PC-9 (cell line): ENCODE measurements at regions not wholly inside any gene's neighbourhood (a gene's known extent, or its start where the extent isn't known, plus 50 kb on each side); places are given as distances from the start of the nearest gene placed in this dataset.

Experiments used
- BruUV-seq: library from RNA; stranded (reverse); fragments of 400-500 nt; replicated peaks from 2 replicates; lab custom pipeline; 2021; lab: Mats Ljungman, UMichigan
- CTCF ChIA-PET: fragments of 300-600 bp; sonication (Branson Sonifier 250); formaldehyde crosslinking; loops from one replicate; lab custom pipeline; 2022; ENCODE audit warnings: antibody characterized with exemption; lab: Charles Lee
- POLR2A ChIA-PET: fragments of 300-600 bp; sonication (Branson Sonifier 250); formaldehyde crosslinking; loops from one replicate; lab custom pipeline; 2022; ENCODE audit warnings: antibody characterized with exemption; ENCODE audit not compliant: unreplicated experiment; lab: Charles Lee
- DNase-seq, 2 experiments: peaks; one replicate each; pipeline versions ENCODE4 v3.0.0 to v3.0.0-alpha.2; 2015 to 2022; ENCODE audit warnings: mixed read lengths in 1 of 2
- H2AFZ ChIP-seq: fragments of 200-600 bp; sonication (generic); 2 replicates; pipeline ENCODE4 v1.8.1; 2017; ENCODE audit warnings: antibody characterized with exemption
- H3F3A ChIP-seq: fragments of 200-600 bp; sonication (generic); 2 replicates; pipeline ENCODE4 v1.8.1; 2017; ENCODE audit warnings: antibody characterized with exemption, mild to moderate bottlenecking, low read depth; ENCODE audit not compliant: insufficient read depth
- H3K27ac ChIP-seq: fragments of 200-600 bp; sonication (generic); 2 replicates; pipeline ENCODE4 v1.6.1; 2016; ENCODE audit warnings: mixed run types
- H3K27me3 ChIP-seq: fragments of 200-600 bp; sonication (generic); 2 replicates; pipeline ENCODE4 v1.6.1; 2016; ENCODE audit warnings: low read depth, mixed run types; ENCODE audit not compliant: insufficient read depth
- H3K36me3 ChIP-seq: fragments of 200-600 bp; sonication (generic); 2 replicates; pipeline ENCODE4 v1.6.1; 2016; ENCODE audit warnings: low read depth, mixed run types
- H3K4me1 ChIP-seq: fragments of 200-600 bp; sonication (generic); replicated peaks from 2 replicates; pipeline ENCODE4 v1.6.1; 2016; ENCODE audit warnings: mixed run types; ENCODE audit not compliant: insufficient read depth
- H3K4me2 ChIP-seq: fragments of 200-600 bp; sonication (generic); 2 replicates; pipeline ENCODE4 v1.6.1; 2017; ENCODE audit warnings: mixed run types
- H3K4me3 ChIP-seq: fragments of 200-600 bp; sonication (generic); 2 replicates; pipeline ENCODE4 v1.6.1; 2016; ENCODE audit warnings: mixed run types
- H3K79me2 ChIP-seq: fragments of 200-600 bp; sonication (generic); 2 replicates; pipeline ENCODE4 v1.6.1; 2017; ENCODE audit warnings: low read depth, mixed run types
- H3K9me2 ChIP-seq: fragments of 200-600 bp; sonication (generic); 2 replicates; pipeline ENCODE4 v1.8.1; 2017; ENCODE audit warnings: mild to moderate bottlenecking; ENCODE audit not compliant: insufficient read depth
- H3K9me3 ChIP-seq: fragments of 200-600 bp; sonication (generic); 2 replicates; pipeline ENCODE4 v1.8.1; 2016; ENCODE audit warnings: low read depth; ENCODE audit not compliant: insufficient read depth
- H4K20me1 ChIP-seq: fragments of 200-600 bp; sonication (generic); 2 replicates; pipeline ENCODE4 v1.8.1; 2017; ENCODE audit not compliant: insufficient read depth
- CTCF ChIP-seq: fragments of 200-600 bp; sonication (generic); conservative IDR thresholded peaks from 2 replicates; pipeline ENCODE4 v1.6.1; 2017; ENCODE audit warnings: mixed run types, antibody characterized with exemption, mild to moderate bottlenecking, moderate library complexity
- EZH2 ChIP-seq: fragments of 200-600 bp; sonication (generic); IDR thresholded peaks from 2 replicates; pipeline ENCODE4 v1.8.0; 2017; ENCODE audit warnings: antibody characterized with exemption, low read depth
- intact Hi-C: fragments of 100-400 bp; cut with micrococcal nuclease; formaldehyde crosslinking; loops from one replicate; pipeline ENCODE4 v1.10.0; 2022; ENCODE audit not compliant: unreplicated experiment

- no peaks in the 10 kb centered on the region for H3K9me2 ChIP-seq
- no peak overlapping the region for H3K4me3 ChIP-seq
- H3K4me1 ChIP-seq, result no peaks in the 10 kb centered on the region
- H2AFZ ChIP-seq, result no peak overlapping the region
- H3K27me3 ChIP-seq, result peaks cover 98% of the 10 kb centered on the region
- intact Hi-C loops, result no loop called here
- H3K27ac ChIP-seq, result no peak overlapping the region
- no peaks in the 10 kb centered on the region for H3F3A ChIP-seq
- no peak overlapping the region for H3K4me2 ChIP-seq
- BruUV-seq, result no TSS peak
- no peaks in the 10 kb centered on the region for H3K36me3 ChIP-seq
- no peak for DNase-seq
- H3K9me3 ChIP-seq, result no peaks in the 10 kb centered on the region
- TF ChIP-seq EZH2 (no peak), CTCF (no peak)
- ChIA-PET POLR2A (no interaction called here), CTCF (no interaction called here)
- H3K79me2 ChIP-seq, result no peaks in the 10 kb centered on the region
- no peaks in the 10 kb centered on the region for H4K20me1 ChIP-seq
Observed at GRCh38 chr2:239534581-239535412, 134.0 kb upstream of the HDAC4 start.

- H3K36me3 ChIP-seq, result no peaks in the 10 kb centered on the region
- BruUV-seq, result no TSS peak
- no peaks in the 10 kb centered on the region for H3K79me2 ChIP-seq
- no peaks in the 10 kb centered on the region for H4K20me1 ChIP-seq
- no peak overlapping the region for H3K4me2 ChIP-seq
- H3K9me2 ChIP-seq, result no peaks in the 10 kb centered on the region
- H3K4me1 ChIP-seq, result no peaks in the 10 kb centered on the region
- peaks cover 98% of the 10 kb centered on the region for H3K27me3 ChIP-seq
- intact Hi-C loops, result no loop called here
- no peak overlapping the region for H3K27ac ChIP-seq
- CTCF ChIA-PET, result no interaction called here
- H3K9me3 ChIP-seq, result no peaks in the 10 kb centered on the region
- DNase-seq, result no peak
- POLR2A ChIA-PET, result no interaction called here
- TF ChIP-seq EZH2, result no peak
- no peak for TF ChIP-seq CTCF
- no peak overlapping the region for H2AFZ ChIP-seq
- no peak overlapping the region for H3K4me3 ChIP-seq
- H3F3A ChIP-seq, result no peaks in the 10 kb centered on the region
Observed at GRCh38 chr2:239533569-239534316, 132.9 kb upstream of the HDAC4 start.

- BruUV-seq, result no TSS peak
- ChIA-PET POLR2A (no interaction called here), CTCF (no interaction called here)
- DNase-seq, result no peak
- TF ChIP-seq CTCF, result no peak
- no peak for TF ChIP-seq EZH2
- Histone ChIP-seq H3K4me1 (no peaks in the 10 kb centered on the region), H3K4me2 (no peak overlapping the region), H3K4me3 (no peak overlapping the region), H3K9me3 (no peaks in the 10 kb centered on the region), H4K20me1 (no peaks in the 10 kb centered on the region), H2AFZ (no peak overlapping the region), H3K36me3 (no peaks in the 10 kb centered on the region), H3F3A (no peaks in the 10 kb centered on the region), H3K27me3 (peaks cover 96% of the 10 kb centered on the region), H3K79me2 (no peaks in the 10 kb centered on the region), H3K27ac (no peak overlapping the region), H3K9me2 (no peaks in the 10 kb centered on the region)
- intact Hi-C loops, result no loop called here
Observed at GRCh38 chr2:239532859-239533258, 132.0 kb upstream of the HDAC4 start.
